Ascending aorta (tissue), 2 donors: ENCODE measurements at regions not wholly inside any gene's neighbourhood (a gene's known extent, or its start where the extent isn't known, plus 50 kb on each side); places are given as distances from the start of the nearest gene placed in this dataset.

Source experiments
- DNase-seq, 2 donors: peaks; one replicate each; pipeline ENCODE4 v3.0.0-alpha.2; 2019; ENCODE audit warnings: low spot score in 2 of 2
- H3K27ac ChIP-seq, 2 donors: fragments of 200-600 bp; sonication (generic); one replicate each; pipeline ENCODE4 v1.5.1; 2016 to 2017; ENCODE audit warnings: mild to moderate bottlenecking in 1 of 2
- H3K27me3 ChIP-seq: fragments of 200-600 bp; sonication (generic); one replicate; pipeline ENCODE4 v1.5.1; 2017
- H3K36me3 ChIP-seq, 2 donors: fragments of 200-600 bp; sonication (generic); one replicate each; pipeline ENCODE4 v1.5.1; 2016
- H3K4me1 ChIP-seq, 2 donors: fragments of 200-600 bp; sonication (generic); one replicate each; pipeline ENCODE4 v1.5.1; 2016 to 2017; ENCODE audit warnings: mild to moderate bottlenecking in 1 of 2
- H3K4me3 ChIP-seq, 2 donors: fragments of 200-600 bp; sonication (generic); one replicate each; pipeline ENCODE4 v1.5.1; 2016 to 2017; ENCODE audit warnings: mild to moderate bottlenecking in 1 of 2
- H3K9me3 ChIP-seq, 2 donors: fragments of 200-600 bp; sonication (generic); one replicate each; pipeline ENCODE4 v1.5.1; 2016
- CTCF ChIP-seq, 3 experiments: fragments of 200-600 bp in 2 of 3; fragments of 450-650 bp in 1 of 3; sonication (generic) in 2 of 3; IDR thresholded peaks; one replicate each; pipeline ENCODE4 v1.5.1; 2016 to 2019; ENCODE audit warnings: antibody characterized with exemption in 3 of 3, mild to moderate bottlenecking in 1 of 3, moderate library complexity in 1 of 3
- intact Hi-C: fragments of 100-400 bp; cut with DNase I; formaldehyde crosslinking; loops from one replicate; pipeline ENCODE4 v1.15.1; 2023

- no peaks in the 10 kb centered on the region for H3K9me3 ChIP-seq
- no peak overlapping the region for H3K27ac ChIP-seq
- intact Hi-C loops, result no loop called here
- no peak for TF ChIP-seq CTCF (IDR thresholded peaks at IDR 0.05)
- H3K36me3 ChIP-seq, result no peaks in the 10 kb centered on the region
- no peaks in the 10 kb centered on the region for H3K4me1 ChIP-seq
- no peaks in the 10 kb centered on the region for H3K27me3 ChIP-seq
- no peak for DNase-seq
- H3K4me3 ChIP-seq, result no peak overlapping the region
Observed at GRCh38 chr16:80015566-80015965, 415.0 kb upstream of the MAF start.

- intact Hi-C loops, result no loop called here
- no peak for TF ChIP-seq CTCF (IDR thresholded peaks at IDR 0.05)
- H3K36me3 ChIP-seq, result no peaks in the 10 kb centered on the region
- no peak overlapping the region for H3K4me3 ChIP-seq
- no peak for DNase-seq
- H3K4me1 ChIP-seq, result no peaks in the 10 kb centered on the region
- no peaks in the 10 kb centered on the region for H3K9me3 ChIP-seq
- H3K27ac ChIP-seq, result no peak overlapping the region
- H3K27me3 ChIP-seq, result no peaks in the 10 kb centered on the region
Observed at GRCh38 chr16:80014241-80014939, 413.9 kb upstream of the MAF start.

GRCh38 chr16:80012586-80012985, 412.0 kb upstream of the MAF start:
- H3K27me3 ChIP-seq, result no peaks in the 10 kb centered on the region
- no peak overlapping the region for H3K4me3 ChIP-seq
- H3K36me3 ChIP-seq, result no peaks in the 10 kb centered on the region
- no peak for DNase-seq
- no peak for TF ChIP-seq CTCF (IDR thresholded peaks at IDR 0.05)
- no peaks in the 10 kb centered on the region for H3K4me1 ChIP-seq
- H3K27ac ChIP-seq, result no peak overlapping the region
- H3K9me3 ChIP-seq, result no peaks in the 10 kb centered on the region
- intact Hi-C loops, result no loop called here

- no peak overlapping the region for H3K27ac ChIP-seq
- no peaks in the 10 kb centered on the region for H3K9me3 ChIP-seq
- H3K4me1 ChIP-seq, result no peaks in the 10 kb centered on the region
- no peak for TF ChIP-seq CTCF (IDR thresholded peaks at IDR 0.05)
- H3K27me3 ChIP-seq, result no peaks in the 10 kb centered on the region
- H3K4me3 ChIP-seq, result no peak overlapping the region
- DNase-seq, result no peak
- intact Hi-C loops, result no loop called here
- H3K36me3 ChIP-seq, result no peaks in the 10 kb centered on the region
Observed at GRCh38 chr16:80009971-80010659, 409.6 kb upstream of the MAF start.

GRCh38 chr16:80008857-80009256, 408.3 kb upstream of the MAF start:
- no peaks in the 10 kb centered on the region for H3K36me3 ChIP-seq
- no peak for TF ChIP-seq CTCF (IDR thresholded peaks at IDR 0.05)
- no peaks in the 10 kb centered on the region for H3K27me3 ChIP-seq
- no peaks in the 10 kb centered on the region for H3K4me1 ChIP-seq
- DNase-seq, result no peak
- intact Hi-C loops, result no loop called here
- H3K4me3 ChIP-seq, result no peak overlapping the region
- H3K27ac ChIP-seq, result no peak overlapping the region
- no peaks in the 10 kb centered on the region for H3K9me3 ChIP-seq
